GM23248 (cell line): ENCODE measurements at regions not wholly inside any gene's neighbourhood (a gene's known extent, or its start where the extent isn't known, plus 50 kb on each side); places are given as distances from the start of the nearest gene placed in this dataset.

Source experiments
- DNase-seq: peaks from one replicate; pipeline ENCODE4 v3.0.0-alpha.2; 2015
- H2AFZ ChIP-seq: fragments of 200-600 bp; sonication (generic); 2 replicates; pipeline ENCODE4 v1.6.1; 2016; ENCODE audit warnings: antibody characterized with exemption
- H3F3A ChIP-seq: fragments of 200-600 bp; sonication (generic); 2 replicates; pipeline ENCODE4 v1.6.1; 2016; ENCODE audit warnings: mild to moderate bottlenecking, antibody characterized with exemption, mixed run types; ENCODE audit not compliant: insufficient read depth
- H3K27ac ChIP-seq: fragments of 200-600 bp; sonication (generic); 2 replicates; pipeline ENCODE4 v1.5.1; 2016; ENCODE audit warnings: mild to moderate bottlenecking
- H3K27me3 ChIP-seq: fragments of 200-600 bp; sonication (generic); replicated peaks from 2 replicates; pipeline ENCODE4 v1.6.1; 2016; ENCODE audit warnings: mild to moderate bottlenecking; ENCODE audit not compliant: insufficient read depth
- H3K36me3 ChIP-seq: fragments of 200-600 bp; sonication (generic); 2 replicates; pipeline ENCODE4 v1.6.1; 2016; ENCODE audit warnings: low read depth, mild to moderate bottlenecking
- H3K4me1 ChIP-seq: fragments of 200-600 bp; sonication (generic); 2 replicates; pipeline ENCODE4 v1.6.1; 2016; ENCODE audit warnings: mild to moderate bottlenecking; ENCODE audit not compliant: insufficient read depth
- H3K4me2 ChIP-seq: fragments of 200-600 bp; sonication (generic); one replicate; pipeline ENCODE4 v1.6.1; 2016; ENCODE audit warnings: mild to moderate bottlenecking; ENCODE audit not compliant: unreplicated experiment
- H3K4me3 ChIP-seq: fragments of 200-600 bp; sonication (generic); 2 replicates; pipeline ENCODE4 v1.5.1; 2016; ENCODE audit warnings: mild to moderate bottlenecking
- H3K79me2 ChIP-seq: fragments of 200-600 bp; sonication (generic); 2 replicates; pipeline ENCODE4 v1.6.1; 2016; ENCODE audit warnings: mild to moderate bottlenecking; ENCODE audit not compliant: insufficient read depth
- H3K9ac ChIP-seq: fragments of 200-600 bp; sonication (generic); 2 replicates; pipeline ENCODE4 v1.6.1; 2016; ENCODE audit warnings: mild to moderate bottlenecking
- H3K9me2 ChIP-seq: fragments of 200-600 bp; sonication (generic); 2 replicates; pipeline ENCODE4 v1.6.1; 2016; ENCODE audit warnings: mixed run types, mild to moderate bottlenecking, moderate library complexity; ENCODE audit not compliant: insufficient read depth
- H3K9me3 ChIP-seq: fragments of 200-600 bp; sonication (generic); one replicate; pipeline ENCODE4 v1.6.1; 2017; ENCODE audit warnings: low read depth
- H4K20me1 ChIP-seq: fragments of 200-600 bp; sonication (generic); 2 replicates; pipeline ENCODE4 v1.6.0; 2016; ENCODE audit not compliant: insufficient read depth
- EZH2 ChIP-seq: fragments of 200-600 bp; sonication (generic); IDR thresholded peaks from 2 replicates; pipeline ENCODE4 v1.6.1; 2018; ENCODE audit warnings: antibody characterized with exemption, mild to moderate bottlenecking; ENCODE audit not compliant: insufficient read depth, poor library complexity, severe bottlenecking
- EZH2phosphoT487 ChIP-seq: fragments of 200-600 bp; sonication (generic); IDR thresholded peaks from 2 replicates; pipeline ENCODE4 v1.6.1; 2018; ENCODE audit warnings: antibody characterized with exemption, moderate library complexity, mild to moderate bottlenecking, low read depth; ENCODE audit not compliant: insufficient read depth
- WGBS, 2 experiments: methylation state at CpG; one replicate each; pipeline ENCODE4 v1.1.6; 2015 to 2017; ENCODE audit warnings: low lambda C conversion rate in 2 of 2, low coverage in 1 of 2; ENCODE audit errors: missing lambda C conversion rate in 2 of 2; 5-methylcytosine and 5-hydroxymethylcytosine counted together
- in situ Hi-C: fragments of 300-500 bp; cut with MboI; formaldehyde crosslinking; loops from 2 replicates; pipeline ENCODE4 v1.15.0; 2020

- H4K20me1 ChIP-seq = no peaks in the 10 kb centered on the region
- TF ChIP-seq EZH2 = no peak
- no peak for TF ChIP-seq EZH2phosphoT487
- no peaks in the 10 kb centered on the region for H3K9me3 ChIP-seq
- H3K4me3 ChIP-seq = no peak overlapping the region
- in situ Hi-C loops = no loop called here
- H3K4me1 ChIP-seq = peaks cover 23% of the 10 kb centered on the region
- H3F3A ChIP-seq = peaks cover 18% of the 10 kb centered on the region
- H3K27me3 ChIP-seq = no peaks in the 10 kb centered on the region
- no peak overlapping the region for H3K27ac ChIP-seq
- H3K9ac ChIP-seq = no peak overlapping the region
- no peak overlapping the region for H3K4me2 ChIP-seq
- WGBS, 2 experiments = 100% methylated on average over 2 of the region's 2 CpGs
- H2AFZ ChIP-seq = no peak overlapping the region
- no peak for DNase-seq
- H3K9me2 ChIP-seq = no peaks in the 10 kb centered on the region
- no peaks in the 10 kb centered on the region for H3K36me3 ChIP-seq
- no peaks in the 10 kb centered on the region for H3K79me2 ChIP-seq
Observed at GRCh38 chr5:173783371-173783770, 104.8 kb upstream of the CPEB4 start.

GRCh38 chr5:173785400-173785799 lies 102.7 kb upstream of the CPEB4 start:
- DNase-seq = no peak
- H3K79me2 ChIP-seq = no peaks in the 10 kb centered on the region
- H3K9me2 ChIP-seq = no peaks in the 10 kb centered on the region
- H3K27me3 ChIP-seq = no peaks in the 10 kb centered on the region
- H3F3A ChIP-seq = peaks cover 24% of the 10 kb centered on the region
- H3K4me2 ChIP-seq = no peak overlapping the region
- 82% methylated on average over 4 of the region's 4 CpGs for WGBS, 2 experiments
- H3K4me1 ChIP-seq = peaks cover 36% of the 10 kb centered on the region
- in situ Hi-C loops = no loop called here
- no peak overlapping the region for H3K4me3 ChIP-seq
- no peak overlapping the region for H3K9ac ChIP-seq
- no peaks in the 10 kb centered on the region for H3K36me3 ChIP-seq
- H3K27ac ChIP-seq = no peak overlapping the region
- TF ChIP-seq EZH2 (no peak), EZH2phosphoT487 (no peak)
- no peak overlapping the region for H2AFZ ChIP-seq
- no peaks in the 10 kb centered on the region for H4K20me1 ChIP-seq
- H3K9me3 ChIP-seq = no peaks in the 10 kb centered on the region

- TF ChIP-seq EZH2phosphoT487 = no peak
- TF ChIP-seq EZH2 = no peak
- Histone ChIP-seq H4K20me1 (no peaks in the 10 kb centered on the region), H3K36me3 (no peaks in the 10 kb centered on the region), H3K9me2 (no peaks in the 10 kb centered on the region), H3K27ac (no peak overlapping the region), H3K79me2 (no peaks in the 10 kb centered on the region), H3K27me3 (no peaks in the 10 kb centered on the region), H3K9me3 (no peaks in the 10 kb centered on the region), H2AFZ (no peak overlapping the region), H3K4me2 (no peak overlapping the region), H3F3A (peaks cover 21% of the 10 kb centered on the region), H3K4me3 (no peak overlapping the region), H3K4me1 (peaks cover 36% of the 10 kb centered on the region), H3K9ac (no peak overlapping the region)
- WGBS, 2 experiments = 89% methylated on average over 3 of the region's 3 CpGs
- in situ Hi-C loops = no loop called here
- no peak for DNase-seq
Observed at GRCh38 chr5:173785866-173786265, 102.3 kb upstream of the CPEB4 start.

DNA sequence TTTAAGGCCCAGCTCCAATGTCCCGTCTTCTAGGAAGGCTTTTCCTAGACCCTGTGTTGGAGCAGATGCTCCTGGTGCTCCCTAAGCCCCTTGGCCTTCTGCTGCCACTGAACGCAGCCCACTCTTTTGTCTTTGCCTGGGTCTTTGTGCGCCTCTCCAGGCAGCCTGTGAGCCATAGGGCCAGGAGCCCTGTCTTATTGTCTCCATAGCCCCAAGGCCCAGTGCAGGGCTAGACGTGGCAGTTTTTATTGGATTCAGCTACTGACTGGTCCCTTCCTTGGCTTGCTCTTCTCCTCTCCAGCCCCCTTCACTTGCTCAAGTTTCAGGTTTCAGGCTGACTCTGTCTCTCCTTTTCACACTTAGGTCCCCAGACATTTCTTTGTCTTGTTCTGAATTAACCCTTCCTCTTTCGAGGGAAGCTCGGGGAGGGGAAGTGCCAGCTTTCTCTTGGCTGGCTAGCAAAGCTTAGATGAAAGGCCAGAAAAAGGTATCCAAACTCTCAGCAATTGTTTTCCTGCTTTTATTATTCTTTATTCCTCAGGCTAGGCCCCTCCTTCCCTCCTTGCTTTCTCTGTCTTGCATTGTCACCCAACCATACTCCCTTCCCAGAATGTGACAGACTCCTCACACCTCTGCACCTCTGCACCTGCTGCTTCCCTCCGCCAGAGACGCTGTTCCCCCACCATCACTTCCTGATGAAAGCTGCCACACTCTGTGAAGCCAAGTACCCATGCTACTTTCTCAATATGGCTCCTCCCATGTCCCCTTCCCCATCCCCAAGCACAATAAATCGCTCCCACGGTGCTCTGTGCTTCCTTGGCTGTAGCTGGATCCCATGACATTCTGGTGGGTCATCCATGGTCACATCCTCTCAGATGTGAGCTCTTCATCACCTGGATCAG lies 101.6 kb upstream of the CPEB4 start:
- no peak overlapping the region for H3K4me2 ChIP-seq
- no peaks in the 10 kb centered on the region for H3K9me2 ChIP-seq
- no peak overlapping the region for H2AFZ ChIP-seq
- in situ Hi-C loops = no loop called here
- no peak for TF ChIP-seq EZH2
- TF ChIP-seq EZH2phosphoT487 = no peak
- no peaks in the 10 kb centered on the region for H4K20me1 ChIP-seq
- H3K9me3 ChIP-seq = no peaks in the 10 kb centered on the region
- WGBS, 2 experiments = 60 to 63% methylated on average over 10 of the region's 10 CpGs
- no peaks in the 10 kb centered on the region for H3K36me3 ChIP-seq
- H3K27ac ChIP-seq = no peak overlapping the region
- no peak overlapping the region for H3K9ac ChIP-seq
- no peak for DNase-seq
- peaks cover 14% of the 10 kb centered on the region for H3F3A ChIP-seq
- H3K27me3 ChIP-seq = no peaks in the 10 kb centered on the region
- H3K4me1 ChIP-seq = peaks cover 30% of the 10 kb centered on the region
- H3K4me3 ChIP-seq = no peak overlapping the region
- no peaks in the 10 kb centered on the region for H3K79me2 ChIP-seq
